ENCODE measurements at regions not wholly inside any gene's neighbourhood (a gene's known extent, or its start where the extent isn't known, plus 50 kb on each side); places are given as distances from the start of the nearest gene placed in this dataset.

DNA sequence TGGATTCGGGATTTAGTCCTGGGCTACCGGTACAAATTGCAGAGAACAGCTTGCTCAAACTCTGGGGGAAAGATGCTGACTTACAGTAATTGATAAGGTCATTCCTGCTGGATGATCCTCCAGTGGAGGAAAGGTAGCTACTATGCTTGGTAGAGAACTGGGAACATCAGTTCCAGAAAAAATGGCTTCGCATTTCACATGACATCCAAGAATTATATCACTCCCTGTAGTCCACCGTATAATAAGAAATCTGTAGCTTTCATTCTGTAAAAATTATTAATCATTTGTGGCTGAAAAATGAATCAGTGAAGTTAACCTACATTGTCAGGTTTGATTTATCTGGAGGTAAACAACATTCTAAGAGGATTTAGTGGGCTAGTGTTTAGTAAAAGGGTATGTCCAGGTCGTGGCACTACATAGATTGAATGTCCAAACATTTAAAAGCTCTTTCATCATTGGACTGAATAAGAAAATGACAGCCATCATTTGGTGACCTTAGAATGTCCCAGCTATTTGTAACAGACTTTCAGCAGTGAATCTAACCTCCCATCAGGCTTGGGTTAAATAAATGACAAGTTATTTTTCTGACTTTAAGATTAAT lies 203.2 kb upstream of the TMCO5A start:
- H3K4me1 Mint-ChIP-seq: peaks cover 22% of the 10 kb centered on the region
- H3K36me3 Mint-ChIP-seq (ENCODE audit: low read depth): no peaks in the 10 kb centered on the region
- no peak overlapping the region for H3K4me3 Mint-ChIP-seq
- no peaks in the 10 kb centered on the region for H3K9me3 Mint-ChIP-seq
- no peak for TF ChIP-seq CTCF (IDR thresholded peaks at IDR 0.05; ENCODE audit: unreplicated experiment in 3 of 3)
- H3K27ac Mint-ChIP-seq: peak overlapping the region in 1 of 3 experiments; percentile 29
- no peaks in the 10 kb centered on the region for H3K27me3 Mint-ChIP-seq (ENCODE audit: low read depth)

DNA sequence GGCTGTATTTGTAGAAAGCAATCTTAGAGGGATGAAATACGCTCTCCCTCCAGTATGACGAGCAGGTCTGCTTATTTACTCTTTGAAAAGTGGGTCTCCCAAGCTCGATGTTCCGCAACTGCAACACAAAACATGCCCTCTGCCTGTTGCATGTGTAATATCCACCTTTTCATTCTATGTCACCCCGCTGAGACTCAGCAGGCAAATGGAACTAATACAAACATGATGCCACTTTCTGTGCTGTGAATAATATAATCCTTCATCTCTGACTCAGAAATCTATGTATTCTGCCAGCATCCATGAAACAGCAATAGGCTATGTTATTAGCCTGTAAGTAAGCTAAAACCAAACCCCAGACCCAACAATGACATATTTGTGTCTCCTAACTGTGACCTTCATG lies 200.8 kb upstream of the TMCO5A start:
- Mint-ChIP-seq H3K9me3 (no peaks in the 10 kb centered on the region), H3K4me3 (no peak overlapping the region), H3K4me1 (peaks cover 22% of the 10 kb centered on the region), H3K36me3 (ENCODE audit: low read depth) (no peaks in the 10 kb centered on the region), H3K27ac (no peak overlapping the region), H3K27me3 (ENCODE audit: low read depth) (peaks cover 6% of the 10 kb centered on the region)
- TF ChIP-seq CTCF (IDR thresholded peaks at IDR 0.05; ENCODE audit: unreplicated experiment in 3 of 3): no peak

DNA sequence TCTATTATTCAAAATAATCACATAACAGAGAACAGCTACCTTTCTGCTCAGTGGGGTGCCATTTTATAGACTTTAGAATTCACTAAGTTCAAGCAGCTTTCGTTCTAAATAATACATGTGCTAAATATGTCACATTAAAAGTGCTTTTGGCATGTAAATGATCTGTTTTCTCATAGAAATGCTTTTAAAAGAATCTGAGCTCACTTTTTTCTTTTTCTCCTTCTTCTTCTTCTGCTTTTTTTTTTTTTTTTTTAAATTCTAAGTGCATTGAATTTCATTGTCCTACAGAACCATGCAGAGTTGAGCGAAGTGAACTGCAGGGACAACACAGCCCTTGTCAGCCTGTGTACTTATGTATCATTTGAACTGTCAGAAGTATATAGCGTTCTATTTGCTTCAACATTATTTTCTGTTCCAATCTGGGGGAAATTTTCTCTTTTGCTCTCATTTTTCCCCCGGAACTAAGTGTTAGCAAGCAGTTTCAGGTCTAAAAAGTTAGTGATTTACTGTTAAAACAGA lies 193.8 kb upstream of the TMCO5A start:
- peaks cover 6% of the 10 kb centered on the region for H3K27me3 Mint-ChIP-seq (ENCODE audit: low read depth)
- H3K36me3 Mint-ChIP-seq (ENCODE audit: low read depth): no peaks in the 10 kb centered on the region
- TF ChIP-seq CTCF (IDR thresholded peaks at IDR 0.05; ENCODE audit: unreplicated experiment in 3 of 3): no peak
- no peak overlapping the region for H3K27ac Mint-ChIP-seq
- H3K9me3 Mint-ChIP-seq: peaks cover 4% of the 10 kb centered on the region
- peaks cover 5% of the 10 kb centered on the region for H3K4me1 Mint-ChIP-seq
- H3K4me3 Mint-ChIP-seq: no peak overlapping the region

DNA sequence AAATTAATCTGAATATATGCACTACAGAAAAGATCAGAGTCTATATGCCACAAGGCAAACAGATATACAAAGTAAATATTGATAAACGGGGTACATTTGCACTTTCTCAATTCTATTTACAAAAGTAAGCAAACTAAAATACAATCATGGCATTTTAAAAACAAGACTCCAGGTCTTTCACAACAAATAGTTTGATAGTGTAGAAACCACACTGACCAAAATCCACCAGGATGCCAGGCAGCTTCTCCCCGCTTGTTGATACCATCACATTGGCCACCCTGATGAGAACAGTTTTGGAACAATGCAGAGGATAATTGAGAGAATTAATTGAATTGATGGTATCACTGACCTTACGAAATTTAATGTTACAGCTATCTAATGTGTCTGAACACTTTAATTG lies 190.6 kb upstream of the TMCO5A start:
- Mint-ChIP-seq H3K9me3 (peaks cover 18% of the 10 kb centered on the region), H3K27me3 (ENCODE audit: low read depth) (no peaks in the 10 kb centered on the region), H3K4me3 (no peak overlapping the region), H3K4me1 (peaks cover 5% of the 10 kb centered on the region), H3K27ac (no peak overlapping the region), H3K36me3 (ENCODE audit: low read depth) (no peaks in the 10 kb centered on the region)
- no peak for TF ChIP-seq CTCF (IDR thresholded peaks at IDR 0.05; ENCODE audit: unreplicated experiment in 3 of 3)

DNA sequence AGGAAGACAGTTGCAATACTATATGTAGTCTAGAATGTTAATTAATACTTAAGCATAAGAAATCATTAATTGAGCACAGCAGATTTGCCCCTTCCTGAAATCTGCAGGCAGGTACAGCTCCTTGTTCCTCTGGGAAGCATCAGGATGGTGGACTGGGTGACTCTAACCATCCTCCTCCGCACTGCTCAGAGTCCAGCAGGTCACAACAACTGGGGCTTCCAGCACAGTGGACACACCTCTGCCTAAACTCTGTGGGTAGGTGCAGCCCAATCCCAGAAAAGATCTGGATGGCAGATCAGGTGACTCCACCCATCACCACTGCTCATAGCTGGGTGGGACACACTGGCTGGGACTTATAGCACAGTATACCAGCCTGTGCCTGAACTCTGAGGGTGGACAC lies 189.9 kb upstream of the TMCO5A start:
- TF ChIP-seq CTCF (IDR thresholded peaks at IDR 0.05; ENCODE audit: unreplicated experiment in 3 of 3): no peak
- H3K9me3 Mint-ChIP-seq: peaks cover 25% of the 10 kb centered on the region
- no peak overlapping the region for H3K4me3 Mint-ChIP-seq
- no peak overlapping the region for H3K27ac Mint-ChIP-seq
- H3K27me3 Mint-ChIP-seq (ENCODE audit: low read depth): no peaks in the 10 kb centered on the region
- no peaks in the 10 kb centered on the region for H3K36me3 Mint-ChIP-seq (ENCODE audit: low read depth)
- H3K4me1 Mint-ChIP-seq: peaks cover 5% of the 10 kb centered on the region

DNA sequence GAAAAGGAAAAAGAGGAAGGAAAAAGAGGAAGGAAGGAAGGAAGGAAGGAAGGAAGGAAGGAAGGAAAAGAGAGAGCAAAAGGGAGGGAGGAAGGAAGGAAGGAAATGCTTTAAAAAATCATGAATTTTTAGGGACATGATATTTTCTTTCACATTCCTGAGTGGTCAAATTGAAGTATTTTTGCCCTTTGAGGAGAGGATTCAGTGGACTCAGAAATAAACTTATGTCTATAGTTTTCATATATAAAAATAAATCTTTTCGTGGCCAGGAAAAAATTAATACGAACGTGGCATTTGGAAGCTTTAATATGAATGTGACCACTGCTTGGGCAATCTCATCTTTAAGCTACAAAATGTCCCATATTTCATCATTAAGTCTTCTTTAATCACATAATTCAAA lies 183.0 kb upstream of the TMCO5A start:
- Mint-ChIP-seq H3K4me3 (no peak overlapping the region), H3K36me3 (ENCODE audit: low read depth) (no peaks in the 10 kb centered on the region), H3K4me1 (no peaks in the 10 kb centered on the region), H3K27me3 (ENCODE audit: low read depth) (no peaks in the 10 kb centered on the region), H3K27ac (no peak overlapping the region), H3K9me3 (peaks cover 28% of the 10 kb centered on the region)
- TF ChIP-seq CTCF (IDR thresholded peaks at IDR 0.05; ENCODE audit: unreplicated experiment in 3 of 3): no peak

Measured in nephron (organoid).